Epithelial cell of esophagus (primary cell): ENCODE measurements at regions not wholly inside any gene's neighbourhood (a gene's known extent, or its start where the extent isn't known, plus 50 kb on each side); places are given as distances from the start of the nearest gene placed in this dataset.
"Not testable (repeated sequence)": the region's sequence is repeated elsewhere in the genome, so short reads cannot be mapped to it uniquely, and the experiment has no call there.

Source experiments
- DNase-seq: peaks from one replicate; pipeline ENCODE4 v3.0.0; 2010; ENCODE audit warnings: low read depth
- H3K4me3 ChIP-seq: 2 replicates; pipeline ENCODE4 v1.5.1; 2011; ENCODE audit warnings: mild to moderate bottlenecking, low read length, control low read depth
- CTCF ChIP-seq: IDR thresholded peaks from 2 replicates; pipeline ENCODE4 v1.5.1; 2011; ENCODE audit warnings: low read depth, mild to moderate bottlenecking, low read length, control low read depth, inconsistent platforms; ENCODE audit not compliant: insufficient read depth; ENCODE audit errors: missing control alignments

GRCh38 chr22:18731075-18731666 is 119.5 kb upstream of the RIMBP3 start:
- TF ChIP-seq CTCF = no peak
- no peak for DNase-seq
- no peak overlapping the region for H3K4me3 ChIP-seq

GRCh38 chr22:18730410-18730809 is 118.7 kb upstream of the RIMBP3 start:
- not testable (repeated sequence) for H3K4me3 ChIP-seq
- peak; percentile 92 for DNase-seq
